Upper lobe of left lung (tissue), 4 donors: ENCODE measurements at regions not wholly inside any gene's neighbourhood (a gene's known extent, or its start where the extent isn't known, plus 50 kb on each side); places are given as distances from the start of the nearest gene placed in this dataset.

Experiments
- EP300 ChIP-seq, 4 donors: sonication (generic); formaldehyde crosslinking; IDR thresholded peaks; one replicate each; pipeline ENCODE4 v1.5.1; 2017; ENCODE audit warnings: antibody characterized with exemption in 4 of 4, control low read depth in 2 of 4
- POLR2A ChIP-seq, 4 donors: fragments of 450-650 bp; IDR thresholded peaks; one replicate each; pipeline ENCODE4 v1.5.1; 2016 to 2017; ENCODE audit warnings: antibody characterized with exemption in 4 of 4, mild to moderate bottlenecking in 2 of 4
- POLR2AphosphoS5 ChIP-seq, 2 donors: sonication (generic); formaldehyde crosslinking; IDR thresholded peaks; one replicate each; pipeline ENCODE4 v1.5.1; 2017; ENCODE audit warnings: antibody characterized with exemption in 2 of 2
- TF ChIP-seq, protein P1 (sequence below), 6 experiments: fragments of 450-650 bp in 4 of 6; fragments of 200-600 bp in 2 of 6; sonication (generic) in 2 of 6; IDR thresholded peaks; one replicate each; pipeline ENCODE4 v1.5.1; 2016 to 2019; ENCODE audit warnings: antibody characterized with exemption in 6 of 6

- TF ChIP-seq POLR2A (IDR thresholded peaks at IDR 0.05), result no peak
- TF ChIP-seq, protein P1, sequence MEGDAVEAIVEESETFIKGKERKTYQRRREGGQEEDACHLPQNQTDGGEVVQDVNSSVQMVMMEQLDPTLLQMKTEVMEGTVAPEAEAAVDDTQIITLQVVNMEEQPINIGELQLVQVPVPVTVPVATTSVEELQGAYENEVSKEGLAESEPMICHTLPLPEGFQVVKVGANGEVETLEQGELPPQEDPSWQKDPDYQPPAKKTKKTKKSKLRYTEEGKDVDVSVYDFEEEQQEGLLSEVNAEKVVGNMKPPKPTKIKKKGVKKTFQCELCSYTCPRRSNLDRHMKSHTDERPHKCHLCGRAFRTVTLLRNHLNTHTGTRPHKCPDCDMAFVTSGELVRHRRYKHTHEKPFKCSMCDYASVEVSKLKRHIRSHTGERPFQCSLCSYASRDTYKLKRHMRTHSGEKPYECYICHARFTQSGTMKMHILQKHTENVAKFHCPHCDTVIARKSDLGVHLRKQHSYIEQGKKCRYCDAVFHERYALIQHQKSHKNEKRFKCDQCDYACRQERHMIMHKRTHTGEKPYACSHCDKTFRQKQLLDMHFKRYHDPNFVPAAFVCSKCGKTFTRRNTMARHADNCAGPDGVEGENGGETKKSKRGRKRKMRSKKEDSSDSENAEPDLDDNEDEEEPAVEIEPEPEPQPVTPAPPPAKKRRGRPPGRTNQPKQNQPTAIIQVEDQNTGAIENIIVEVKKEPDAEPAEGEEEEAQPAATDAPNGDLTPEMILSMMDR (IDR thresholded peaks at IDR 0.05), result no peak
- no peak for TF ChIP-seq POLR2AphosphoS5 (IDR thresholded peaks at IDR 0.05)
- no peak for TF ChIP-seq EP300 (IDR thresholded peaks at IDR 0.05)
Observed at GRCh38 chr4:181372014-181372413, 871.2 kb upstream of the TENM3 start.
